ENCODE measurements at regions not wholly inside any gene's neighbourhood (a gene's known extent, or its start where the extent isn't known, plus 50 kb on each side); places are given as distances from the start of the nearest gene placed in this dataset.

- no peak for TF ChIP-seq CTCF (IDR thresholded peaks at IDR 0.05)
- TF ChIP-seq POLR2AphosphoS5 (IDR thresholded peaks at IDR 0.05): no peak
- TF ChIP-seq EP300 (IDR thresholded peaks at IDR 0.05): no peak
Observed at GRCh38 chr7:131724776-131725345, 168.4 kb upstream of the PODXL start.
